ENCODE measurements at regions not wholly inside any gene's neighbourhood (a gene's known extent, or its start where the extent isn't known, plus 50 kb on each side); places are given as distances from the start of the nearest gene placed in this dataset.

- Histone ChIP-seq H3K4me3 (no peak overlapping the region), H3K4me1 (no peaks in the 10 kb centered on the region), H3K36me3 (no peaks in the 10 kb centered on the region), H3K27ac (no peak overlapping the region), H3K9me3 (no peaks in the 10 kb centered on the region), H3K27me3 (no peaks in the 10 kb centered on the region)
- WGBS, 2 donors, result 82 to 94% methylated on average over 1 of the region's 1 CpG
- DNase-seq, result no peak
- intact Hi-C loops (cut with DNase I), result no loop called here
- TF ChIP-seq POLR2A (IDR thresholded peaks at IDR 0.05), result no peak
- TF ChIP-seq CTCF (IDR thresholded peaks at IDR 0.05), result no peak
- TF ChIP-seq POLR2AphosphoS5 (IDR thresholded peaks at IDR 0.05), result no peak
- TF ChIP-seq EP300 (IDR thresholded peaks at IDR 0.05), result no peak
Measured at GRCh38 chr12:85680881-85681280, 155.3 kb downstream of the RASSF9 start.

- Histone ChIP-seq H3K4me3 (no peak overlapping the region), H3K4me1 (no peaks in the 10 kb centered on the region), H3K27ac (no peak overlapping the region), H3K9me3 (no peaks in the 10 kb centered on the region), H3K27me3 (no peaks in the 10 kb centered on the region), H3K36me3 (no peaks in the 10 kb centered on the region)
- intact Hi-C loops (cut with DNase I), result no loop called here
- no peak for DNase-seq
- TF ChIP-seq POLR2AphosphoS5 (IDR thresholded peaks at IDR 0.05), result no peak
- no peak for TF ChIP-seq CTCF (IDR thresholded peaks at IDR 0.05)
- no peak for TF ChIP-seq POLR2A (IDR thresholded peaks at IDR 0.05)
- TF ChIP-seq EP300 (IDR thresholded peaks at IDR 0.05), result no peak
Measured at GRCh38 chr12:85681333-85681732, 154.9 kb downstream of the RASSF9 start.

- Histone ChIP-seq H3K36me3 (no peaks in the 10 kb centered on the region), H3K27ac (no peak overlapping the region), H3K27me3 (no peaks in the 10 kb centered on the region), H3K4me3 (no peak overlapping the region), H3K4me1 (no peaks in the 10 kb centered on the region), H3K9me3 (no peaks in the 10 kb centered on the region)
- 65 to 85% methylated on average over 4 of the region's 4 CpGs for WGBS, 2 donors
- intact Hi-C loops (cut with DNase I), result no loop called here
- no peak for TF ChIP-seq EP300 (IDR thresholded peaks at IDR 0.05)
- no peak for TF ChIP-seq POLR2A (IDR thresholded peaks at IDR 0.05)
- no peak for TF ChIP-seq CTCF (IDR thresholded peaks at IDR 0.05)
- no peak for TF ChIP-seq POLR2AphosphoS5 (IDR thresholded peaks at IDR 0.05)
- DNase-seq, result no peak
Measured at GRCh38 chr12:85683051-85683450, 153.2 kb downstream of the RASSF9 start.

GRCh38 chr12:85688837-85689236 is 147.4 kb downstream of the RASSF9 start:
- no peak overlapping the region for H3K4me3 ChIP-seq
- no peak for DNase-seq
- TF ChIP-seq POLR2AphosphoS5 (IDR thresholded peaks at IDR 0.05) (no peak), POLR2A (IDR thresholded peaks at IDR 0.05) (no peak), CTCF (IDR thresholded peaks at IDR 0.05) (no peak), EP300 (IDR thresholded peaks at IDR 0.05) (no peak)
- WGBS, 2 donors, result 20 to 55% methylated on average over 1 of the region's 1 CpG
- H3K4me1 ChIP-seq, result no peaks in the 10 kb centered on the region
- H3K36me3 ChIP-seq, result no peaks in the 10 kb centered on the region
- no peaks in the 10 kb centered on the region for H3K27me3 ChIP-seq
- H3K9me3 ChIP-seq, result no peaks in the 10 kb centered on the region
- intact Hi-C loops (cut with DNase I), result no loop called here
- H3K27ac ChIP-seq, result no peak overlapping the region

GRCh38 chr12:85690146-85690545 is 146.1 kb downstream of the RASSF9 start:
- Histone ChIP-seq H3K4me1 (no peaks in the 10 kb centered on the region), H3K9me3 (no peaks in the 10 kb centered on the region), H3K27me3 (no peaks in the 10 kb centered on the region), H3K4me3 (no peak overlapping the region), H3K27ac (no peak overlapping the region), H3K36me3 (no peaks in the 10 kb centered on the region)
- no peak for DNase-seq
- intact Hi-C loops (cut with DNase I), result no loop called here
- 81 to 82% methylated on average over 3 of the region's 3 CpGs for WGBS, 2 donors
- TF ChIP-seq POLR2AphosphoS5 (IDR thresholded peaks at IDR 0.05) (no peak), CTCF (IDR thresholded peaks at IDR 0.05) (no peak), POLR2A (IDR thresholded peaks at IDR 0.05) (no peak), EP300 (IDR thresholded peaks at IDR 0.05) (no peak)

Data from sigmoid colon (tissue), 6 donors.